Right lobe of liver (tissue), 6 donors: ENCODE measurements at regions not wholly inside any gene's neighbourhood (a gene's known extent, or its start where the extent isn't known, plus 50 kb on each side); places are given as distances from the start of the nearest gene placed in this dataset.

ENCODE experiments used
- ATAC-seq, 4 donors: fragments of 200-7000 bp; cut with Tn5 transposase; one replicate each; pipeline ENCODE4 v1.9.1; 2020; ENCODE audit warnings: mild to moderate bottlenecking in 4 of 4, moderate library complexity in 4 of 4
- DNase-seq, 3 donors: peaks; one replicate each; pipeline ENCODE4 v3.0.0-alpha.2; 2020
- H3K27ac ChIP-seq, 3 donors: fragments of 200-600 bp; one replicate each; pipeline ENCODE4 v1.8.0; 2022
- H3K27me3 ChIP-seq, 2 donors: fragments of 200-600 bp; one replicate each; pipeline ENCODE4 v1.8.0; 2022
- H3K36me3 ChIP-seq, 4 donors: fragments of 200-600 bp; sonication (generic) in 1 of 4; one replicate each; pipeline versions ENCODE4 v1.5.1 to v1.8.0; 2017 to 2022; ENCODE audit warnings: control low read depth in 1 of 4
- H3K4me1 ChIP-seq, 4 donors: fragments of 200-600 bp; sonication (generic) in 1 of 4; one replicate each; pipeline versions ENCODE4 v1.5.1 to v1.8.0; 2017 to 2022; ENCODE audit warnings: control low read depth in 1 of 4
- H3K4me3 ChIP-seq, 3 donors: fragments of 200-600 bp; one replicate each; pipeline ENCODE4 v1.8.0; 2022
- H3K9me3 ChIP-seq, 4 donors: fragments of 200-600 bp; sonication (generic) in 1 of 4; one replicate each; pipeline versions ENCODE4 v1.5.1 to v1.8.0; 2017 to 2022; ENCODE audit warnings: control low read depth in 1 of 4
- CTCF ChIP-seq, 4 donors: fragments of 200-600 bp in 3 of 4; fragments of 450-650 bp in 1 of 4; IDR thresholded peaks; one replicate each; pipeline versions ENCODE4 v1.5.1 to v1.8.0; 2016 to 2022; ENCODE audit warnings: antibody characterized with exemption in 4 of 4, mild to moderate bottlenecking in 2 of 4
- POLR2A ChIP-seq: fragments of 450-650 bp; IDR thresholded peaks from one replicate; pipeline ENCODE4 v1.6.1; 2017; ENCODE audit warnings: antibody characterized with exemption, mild to moderate bottlenecking
- WGBS: methylation state at CpG from one replicate; pipeline ENCODE4 v1.1.6; 2018; ENCODE audit warnings: low coverage, low lambda C conversion rate; ENCODE audit not compliant: insufficient coverage; ENCODE audit errors: missing lambda C conversion rate; 5-methylcytosine and 5-hydroxymethylcytosine counted together
- intact Hi-C, 2 donors: fragments of 100-400 bp; cut with DNase I; formaldehyde crosslinking; loops; one replicate each; pipeline versions ENCODE4 v1.11.2 to v1.14.1; 2022
- donor health status: DM: no; HTN: yes; CAD: no.
- donor health status: DM: no; HTN: no; CAD: no.
- donor health status: DM: no; HTN: no; CAD: no.
- donor health status: DM: no; HTN: yes; CAD: no.
- donor health status: DM: no; HTN: yes; CAD: no.

GRCh38 chrX:145881175-145881995 is 63.8 kb downstream of the SLITRK2 start:
- no peak for DNase-seq
- Histone ChIP-seq H3K4me1 (no peaks in the 10 kb centered on the region), H3K9me3 (no peaks in the 10 kb centered on the region), H3K4me3 (no peak overlapping the region), H3K27me3 (no peaks in the 10 kb centered on the region), H3K27ac (no peak overlapping the region), H3K36me3 (no peaks in the 10 kb centered on the region)
- intact Hi-C loops = no loop called here
- no peak for ATAC-seq
- 45% methylated on average over 12 of the region's 14 CpGs for WGBS
- TF ChIP-seq POLR2A = no peak
- no peak for TF ChIP-seq CTCF (IDR thresholded peaks at IDR 0.05)

- DNase-seq = no peak
- TF ChIP-seq CTCF (IDR thresholded peaks at IDR 0.05) = no peak
- no peak for TF ChIP-seq POLR2A
- Histone ChIP-seq H3K4me1 (no peaks in the 10 kb centered on the region), H3K27ac (no peak overlapping the region), H3K27me3 (no peaks in the 10 kb centered on the region), H3K36me3 (no peaks in the 10 kb centered on the region), H3K4me3 (no peak overlapping the region), H3K9me3 (no peaks in the 10 kb centered on the region)
- intact Hi-C loops = no loop called here
- ATAC-seq = no peak
- 44% methylated on average over 1 of the region's 1 CpG for whole genome bisulfite sequencing
Measured at GRCh38 chrX:145886469-145886868, 68.8 kb downstream of the SLITRK2 start.

GRCh38 chrX:145910017-145910416 is 92.4 kb downstream of the SLITRK2 start:
- ATAC-seq (no peak), DNase-seq (no peak)

GRCh38 chrX:145919400-145919799 is 101.8 kb downstream of the SLITRK2 start:
- Histone ChIP-seq H3K4me3 (no peak overlapping the region), H3K27me3 (no peaks in the 10 kb centered on the region), H3K27ac (peak overlapping the region in 1 of 3 donors; percentile 39), H3K9me3 (no peaks in the 10 kb centered on the region), H3K36me3 (no peaks in the 10 kb centered on the region), H3K4me1 (peaks cover 0 to 3% (median 0%) of the 10 kb centered on the region in 4 donors)
- TF ChIP-seq CTCF (IDR thresholded peaks at IDR 0.05) (no peak), POLR2A (no peak)
- ATAC-seq (peak; percentile 70 to 90 (median 80)), DNase-seq (no peak)
- intact Hi-C loops = no loop called here

More at GRCh38 chrX:145910017-145910416, 92.4 kb downstream of the SLITRK2 start:
- no peaks in the 10 kb centered on the region for H3K27me3 ChIP-seq
- H3K9me3 ChIP-seq = no peaks in the 10 kb centered on the region
- intact Hi-C loops = no loop called here
- no peaks in the 10 kb centered on the region for H3K4me1 ChIP-seq
- no peak overlapping the region for H3K4me3 ChIP-seq
- H3K27ac ChIP-seq = no peak overlapping the region
- no peak for TF ChIP-seq POLR2A
- peak in 1 of 4 donors; percentile 13 for TF ChIP-seq CTCF (IDR thresholded peaks at IDR 0.05)
- no peaks in the 10 kb centered on the region for H3K36me3 ChIP-seq
- WGBS = 45% methylated on average over 3 of the region's 3 CpGs
